Skeletal muscle tissue (tissue), 3 donors: ENCODE measurements at regions not wholly inside any gene's neighbourhood (a gene's known extent, or its start where the extent isn't known, plus 50 kb on each side); places are given as distances from the start of the nearest gene placed in this dataset.

Experiments used
- H3K27ac ChIP-seq: one replicate; pipeline ENCODE4 v1.7.0; 2013; ENCODE audit warnings: mild to moderate bottlenecking, low read depth, low read length, inconsistent platforms
- H3K27me3 ChIP-seq, 3 donors: one replicate each; pipeline ENCODE4 v1.7.0; 2013; ENCODE audit warnings: low read length in 3 of 3; ENCODE audit not compliant: control insufficient read depth in 3 of 3, insufficient read depth in 3 of 3
- H3K36me3 ChIP-seq, 3 donors: one replicate each; pipeline ENCODE4 v1.7.0; 2013; ENCODE audit warnings: low read length in 3 of 3; ENCODE audit not compliant: control insufficient read depth in 3 of 3, insufficient read depth in 3 of 3
- H3K4me1 ChIP-seq, 3 donors: one replicate each; pipeline ENCODE4 v1.7.0; 2013; ENCODE audit warnings: low read length in 3 of 3, mild to moderate bottlenecking in 3 of 3; ENCODE audit not compliant: control insufficient read depth in 3 of 3, insufficient read depth in 3 of 3
- H3K4me3 ChIP-seq, 3 donors: one replicate each; pipeline ENCODE4 v1.7.0; 2013; ENCODE audit warnings: low read length in 3 of 3
- H3K9ac ChIP-seq, 3 donors: one replicate each; pipeline ENCODE4 v1.7.0; 2013; ENCODE audit warnings: low read length in 3 of 3, mild to moderate bottlenecking in 3 of 3, moderate library complexity in 2 of 3, low read depth in 1 of 3
- H3K9me3 ChIP-seq, 3 donors: one replicate each; pipeline ENCODE4 v1.7.0; 2013; ENCODE audit warnings: low read length in 3 of 3; ENCODE audit not compliant: control insufficient read depth in 3 of 3
- donor health status: Osteomylitis.

DNA sequence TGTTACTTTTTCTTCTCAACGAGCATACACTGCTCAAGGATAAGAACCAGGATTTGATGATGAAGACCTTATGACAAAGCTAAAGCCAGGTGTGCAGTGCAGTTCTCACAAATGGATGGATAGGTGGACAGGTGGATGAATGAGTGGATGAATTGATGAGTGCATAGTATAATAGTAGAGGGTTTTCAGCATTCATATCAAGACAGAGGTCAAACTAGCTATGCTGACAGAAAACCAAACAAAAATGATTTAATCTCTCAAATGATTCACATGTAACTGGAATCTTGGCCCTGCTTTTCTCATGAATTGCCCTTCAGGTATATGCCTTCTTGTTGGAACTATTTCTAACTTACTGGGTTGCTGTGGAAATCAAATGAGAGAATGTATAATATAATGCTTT lies 240.9 kb downstream of the BCAT1 start:
- H3K27ac ChIP-seq = no peak overlapping the region
- H3K36me3 ChIP-seq = no peaks in the 10 kb centered on the region
- no peak overlapping the region for H3K4me3 ChIP-seq
- H3K27me3 ChIP-seq = no peaks in the 10 kb centered on the region
- no peaks in the 10 kb centered on the region for H3K9me3 ChIP-seq
- no peak overlapping the region for H3K9ac ChIP-seq
- no peaks in the 10 kb centered on the region for H3K4me1 ChIP-seq

DNA sequence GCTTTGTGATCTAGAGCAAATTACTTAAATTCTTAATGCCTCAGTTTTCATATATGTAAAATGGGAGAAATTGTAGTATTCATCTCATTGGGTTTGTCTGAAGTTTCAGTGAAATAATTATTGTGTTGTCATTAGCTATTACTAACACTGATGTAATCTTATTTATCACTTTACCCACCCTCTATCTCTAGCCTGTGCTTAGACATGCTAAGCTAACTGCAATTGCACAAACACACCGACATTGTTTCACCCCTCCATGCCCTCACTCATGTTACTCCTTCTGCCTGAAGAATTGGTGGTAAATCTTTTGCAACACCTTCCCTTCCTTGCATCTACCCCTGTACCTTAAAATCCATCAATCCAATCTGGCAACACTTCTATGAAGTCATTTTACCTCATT lies 241.6 kb downstream of the BCAT1 start:
- no peak overlapping the region for H3K4me3 ChIP-seq
- no peaks in the 10 kb centered on the region for H3K36me3 ChIP-seq
- no peaks in the 10 kb centered on the region for H3K9me3 ChIP-seq
- H3K27me3 ChIP-seq = no peaks in the 10 kb centered on the region
- H3K27ac ChIP-seq = no peak overlapping the region
- no peak overlapping the region for H3K9ac ChIP-seq
- H3K4me1 ChIP-seq = no peaks in the 10 kb centered on the region

DNA sequence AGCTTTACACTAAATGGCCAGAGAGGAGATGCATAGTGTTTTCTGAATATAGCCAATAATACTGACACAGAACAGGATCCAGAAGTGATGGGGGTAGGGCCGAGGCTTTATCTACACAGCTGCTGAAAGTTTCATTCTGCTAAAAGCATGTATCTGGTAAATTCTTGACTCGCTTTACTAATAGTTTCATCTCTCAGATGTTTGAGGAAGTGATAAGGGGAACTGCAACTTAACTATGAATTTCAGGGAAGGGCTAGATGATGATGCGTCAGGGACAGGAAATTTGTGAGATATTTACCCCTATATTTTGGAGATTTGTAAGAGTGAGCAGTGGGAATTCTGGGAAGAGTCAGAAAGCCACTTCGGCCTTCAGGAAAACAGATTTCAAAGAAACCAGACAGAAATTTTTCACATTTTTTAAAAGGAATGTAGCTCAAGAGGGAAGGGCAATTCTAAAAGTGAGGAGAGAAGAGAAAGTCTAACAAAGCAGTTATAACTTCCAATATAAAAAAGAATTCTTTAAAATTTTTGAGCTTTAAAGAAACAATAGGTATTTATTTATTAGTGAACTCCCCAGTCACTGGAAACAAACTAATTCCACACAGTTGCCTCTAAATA lies 243.1 kb downstream of the BCAT1 start:
- H3K27me3 ChIP-seq = no peaks in the 10 kb centered on the region
- H3K27ac ChIP-seq = no peak overlapping the region
- no peaks in the 10 kb centered on the region for H3K9me3 ChIP-seq
- H3K36me3 ChIP-seq = no peaks in the 10 kb centered on the region
- no peaks in the 10 kb centered on the region for H3K4me1 ChIP-seq
- no peak overlapping the region for H3K9ac ChIP-seq
- H3K4me3 ChIP-seq = no peak overlapping the region

DNA sequence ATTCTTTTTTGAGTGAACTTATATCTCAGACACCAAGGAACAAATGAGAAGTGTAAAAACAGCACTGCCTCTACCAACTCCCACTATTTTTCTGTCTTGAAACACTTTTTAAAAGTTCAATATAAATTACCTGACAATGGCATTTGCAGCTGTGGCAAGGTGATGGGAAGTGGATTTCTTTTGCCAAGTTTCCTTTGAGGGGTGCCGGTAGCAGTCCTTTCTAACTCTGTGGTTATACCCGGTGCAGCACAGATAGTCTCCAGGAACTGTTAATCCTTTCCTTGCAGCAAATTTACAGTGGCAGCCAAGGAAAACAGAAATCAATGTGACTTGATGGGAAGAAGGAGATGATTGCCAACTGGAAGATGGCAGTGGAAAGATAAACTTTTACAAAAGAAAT lies 243.7 kb downstream of the BCAT1 start:
- Histone ChIP-seq H3K4me1 (no peaks in the 10 kb centered on the region), H3K9me3 (no peaks in the 10 kb centered on the region), H3K27me3 (no peaks in the 10 kb centered on the region), H3K36me3 (no peaks in the 10 kb centered on the region), H3K27ac (no peak overlapping the region), H3K9ac (no peak overlapping the region), H3K4me3 (no peak overlapping the region)

DNA sequence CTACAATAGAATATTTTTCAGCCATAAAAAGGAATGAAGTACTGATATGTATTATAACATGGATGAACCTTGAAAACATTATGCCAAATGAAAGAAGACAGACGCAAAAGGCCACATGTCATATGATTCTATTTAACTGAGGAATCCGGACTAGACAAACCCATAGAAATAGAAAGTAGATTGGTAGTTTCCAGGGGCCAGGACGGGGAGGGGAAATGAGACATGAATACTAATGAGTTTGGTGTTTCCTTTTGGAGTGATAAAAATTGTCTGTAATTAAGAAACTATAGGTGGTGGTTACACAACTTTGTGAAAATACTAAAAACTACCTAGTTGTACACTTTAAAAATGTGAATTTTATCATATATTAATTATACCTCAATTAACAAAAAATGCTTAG lies 247.6 kb downstream of the BCAT1 start:
- no peak overlapping the region for H3K9ac ChIP-seq
- no peaks in the 10 kb centered on the region for H3K4me1 ChIP-seq
- H3K9me3 ChIP-seq = no peaks in the 10 kb centered on the region
- H3K4me3 ChIP-seq = no peak overlapping the region
- H3K27ac ChIP-seq = no peak overlapping the region
- H3K36me3 ChIP-seq = no peaks in the 10 kb centered on the region
- no peaks in the 10 kb centered on the region for H3K27me3 ChIP-seq

DNA sequence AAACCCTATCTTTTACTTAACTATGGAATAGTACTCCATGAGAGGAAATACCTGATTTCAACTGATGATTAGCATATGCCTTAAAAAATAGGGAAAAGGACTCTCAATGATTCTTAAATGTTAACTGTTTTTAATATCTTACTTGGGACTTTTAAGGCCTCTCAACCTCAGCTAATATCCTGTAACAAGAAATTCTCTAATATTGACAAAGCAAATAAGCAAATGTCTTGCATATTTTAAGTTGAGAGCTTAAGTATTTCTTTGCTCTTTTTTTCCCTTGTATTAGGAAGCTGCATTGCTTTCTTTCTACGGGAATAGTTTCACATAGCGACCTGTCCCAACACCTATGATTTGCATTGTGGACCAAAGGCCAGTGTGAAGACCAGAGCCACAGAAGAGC lies 249.9 kb downstream of the BCAT1 start:
- Histone ChIP-seq H3K9me3 (no peaks in the 10 kb centered on the region), H3K4me3 (no peak overlapping the region), H3K4me1 (no peaks in the 10 kb centered on the region), H3K9ac (no peak overlapping the region), H3K27me3 (no peaks in the 10 kb centered on the region), H3K27ac (no peak overlapping the region), H3K36me3 (no peaks in the 10 kb centered on the region)

DNA sequence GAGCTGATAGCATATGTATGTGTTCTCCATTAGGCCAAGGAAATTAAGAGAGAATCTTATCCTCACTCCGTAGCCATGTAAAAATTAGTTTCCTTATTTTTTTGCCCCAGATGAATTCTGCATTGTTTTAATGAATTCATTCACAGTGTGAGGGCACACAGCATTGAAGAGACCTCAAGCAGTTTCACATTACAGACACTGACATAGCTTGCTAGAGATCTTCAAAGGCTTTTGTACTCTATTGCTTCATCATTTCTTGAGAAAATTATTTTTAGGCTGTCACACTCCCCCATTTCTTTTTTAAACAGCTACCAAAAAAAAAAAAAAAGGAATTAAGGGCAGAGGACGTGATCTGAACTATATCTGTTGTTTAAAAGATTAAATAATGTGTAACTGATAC lies 251.1 kb downstream of the BCAT1 start:
- Histone ChIP-seq H3K36me3 (no peaks in the 10 kb centered on the region), H3K27me3 (no peaks in the 10 kb centered on the region), H3K27ac (no peak overlapping the region), H3K9ac (no peak overlapping the region), H3K9me3 (no peaks in the 10 kb centered on the region), H3K4me3 (no peak overlapping the region), H3K4me1 (no peaks in the 10 kb centered on the region)

DNA sequence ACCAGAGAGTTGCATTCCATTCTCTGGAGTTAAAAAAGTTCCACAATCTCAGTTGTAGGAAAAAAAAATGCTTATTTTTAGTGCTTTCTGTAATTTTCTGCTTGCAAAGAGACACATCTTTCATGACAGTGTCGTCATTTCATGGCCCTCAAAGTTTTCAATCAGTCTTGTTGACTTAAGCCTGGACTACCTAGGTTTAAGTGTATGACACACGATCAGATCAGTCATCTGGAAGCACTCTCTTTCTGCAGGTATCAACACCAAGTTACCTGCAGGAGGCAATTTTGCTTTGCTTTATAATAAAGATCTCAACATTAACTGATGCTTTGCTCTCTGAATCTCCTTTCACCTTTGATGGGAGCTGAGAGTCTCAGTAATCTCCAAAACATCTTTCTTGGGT lies 251.6 kb downstream of the BCAT1 start:
- H3K9ac ChIP-seq = no peak overlapping the region
- H3K9me3 ChIP-seq = no peaks in the 10 kb centered on the region
- H3K36me3 ChIP-seq = no peaks in the 10 kb centered on the region
- H3K4me3 ChIP-seq = no peak overlapping the region
- H3K27me3 ChIP-seq = no peaks in the 10 kb centered on the region
- no peak overlapping the region for H3K27ac ChIP-seq
- H3K4me1 ChIP-seq = no peaks in the 10 kb centered on the region

DNA sequence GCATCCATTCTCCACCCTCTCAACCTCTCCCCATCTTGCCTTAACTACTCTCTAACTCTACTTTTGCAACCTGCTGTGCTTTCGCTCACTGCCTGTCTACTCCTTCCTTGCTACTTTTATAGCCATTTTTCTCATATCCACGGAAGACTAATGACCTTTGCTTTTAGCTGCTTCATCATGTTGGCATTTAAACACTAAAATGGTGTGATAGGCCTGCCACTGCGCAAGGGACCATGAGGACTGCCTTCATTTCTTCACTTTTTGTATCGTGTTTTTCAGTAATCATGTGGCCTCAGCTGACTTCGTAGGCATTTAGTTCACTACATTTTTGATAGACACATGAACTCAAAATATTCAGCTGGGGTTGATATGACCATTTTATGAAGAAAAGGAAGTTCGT lies 252.1 kb downstream of the BCAT1 start:
- no peaks in the 10 kb centered on the region for H3K9me3 ChIP-seq
- H3K27me3 ChIP-seq = no peaks in the 10 kb centered on the region
- no peak overlapping the region for H3K4me3 ChIP-seq
- no peak overlapping the region for H3K27ac ChIP-seq
- H3K4me1 ChIP-seq = no peaks in the 10 kb centered on the region
- H3K36me3 ChIP-seq = no peaks in the 10 kb centered on the region
- H3K9ac ChIP-seq = no peak overlapping the region

DNA sequence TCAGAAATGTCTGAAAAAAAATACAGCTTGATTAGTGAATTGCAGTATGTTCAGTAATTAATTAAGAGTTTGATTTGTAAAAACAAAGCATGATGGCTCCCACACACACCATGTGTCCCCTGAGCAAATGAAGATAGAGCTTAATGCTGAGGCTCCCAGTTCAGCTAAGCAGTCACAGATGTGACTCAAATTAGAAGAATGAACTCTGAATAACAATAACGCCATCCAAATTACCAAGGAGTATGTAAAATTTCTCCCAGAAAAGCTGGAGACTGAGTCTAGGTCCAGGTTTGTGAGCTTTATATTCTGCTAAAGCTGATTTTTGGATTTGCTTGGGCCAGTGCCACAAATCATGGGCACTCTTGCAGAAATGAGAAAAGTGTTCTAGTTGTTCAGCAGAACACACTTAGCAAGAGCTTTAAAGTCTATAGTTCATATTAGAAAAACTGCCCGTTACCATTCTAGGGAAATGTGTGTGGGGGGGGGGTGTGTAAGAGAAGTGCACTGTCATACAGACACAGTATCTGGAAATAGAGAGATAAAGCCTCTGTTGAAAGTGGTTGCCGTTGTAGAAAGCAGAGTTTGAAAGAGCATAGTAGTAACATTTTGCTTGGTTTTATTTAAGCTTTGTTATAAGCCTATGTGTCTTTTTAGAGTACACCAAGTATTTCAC lies 253.1 kb downstream of the BCAT1 start:
- Histone ChIP-seq H3K27me3 (no peaks in the 10 kb centered on the region), H3K9me3 (no peaks in the 10 kb centered on the region), H3K4me3 (no peak overlapping the region), H3K4me1 (no peaks in the 10 kb centered on the region), H3K27ac (no peak overlapping the region), H3K36me3 (no peaks in the 10 kb centered on the region), H3K9ac (no peak overlapping the region)
